Dermis blood vessel endothelial cell (primary cell): ENCODE measurements at regions not wholly inside any gene's neighbourhood (a gene's known extent, or its start where the extent isn't known, plus 50 kb on each side); places are given as distances from the start of the nearest gene placed in this dataset.

Experiments used
- DNase-seq: peaks from one replicate; pipeline ENCODE4 v3.0.0; 2010

DNA sequence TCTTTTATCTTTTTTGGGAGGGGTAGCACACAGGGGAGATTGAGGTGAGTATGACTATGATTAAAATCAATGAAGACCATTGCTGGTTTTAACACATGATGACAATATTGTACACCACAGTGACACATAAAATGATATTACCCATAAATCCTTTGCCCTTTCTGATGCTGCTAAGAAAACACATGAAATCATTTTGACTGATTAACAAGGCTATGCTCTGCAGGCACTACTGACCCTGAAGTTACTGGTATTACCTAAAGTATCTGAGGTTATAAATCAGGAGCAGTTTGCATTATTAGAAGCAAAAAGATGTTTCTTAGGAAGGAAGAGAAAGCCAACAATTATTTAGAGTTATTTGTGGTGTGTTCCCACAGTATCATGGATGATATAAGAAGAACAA is 701.2 kb upstream of the PTBP2 start:
- DNase-seq = no peak

GRCh38 chr1:96025062-96025461 is 696.5 kb upstream of the PTBP2 start:
- DNase-seq = no peak

DNA sequence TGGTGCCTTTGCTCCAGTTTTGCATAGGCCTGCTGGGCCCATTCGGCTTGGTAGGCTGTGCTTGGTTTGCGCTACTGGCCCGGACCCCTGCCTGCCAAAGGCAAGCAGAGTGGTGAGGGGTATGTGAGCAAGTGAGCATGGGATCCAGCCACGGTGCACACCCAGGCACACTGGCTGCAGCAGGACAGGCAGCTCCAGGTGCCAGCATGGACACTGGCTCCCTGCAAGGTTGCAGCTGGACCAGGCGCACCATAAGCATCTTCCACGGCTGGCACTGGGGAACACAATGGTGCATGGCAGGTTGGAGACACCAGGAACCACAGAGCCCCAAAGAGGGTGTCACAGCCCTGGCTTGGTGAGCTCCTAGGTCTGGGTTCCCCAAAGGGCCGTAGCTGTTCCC is 693.5 kb upstream of the PTBP2 start:
- DNase-seq = no peak

DNA sequence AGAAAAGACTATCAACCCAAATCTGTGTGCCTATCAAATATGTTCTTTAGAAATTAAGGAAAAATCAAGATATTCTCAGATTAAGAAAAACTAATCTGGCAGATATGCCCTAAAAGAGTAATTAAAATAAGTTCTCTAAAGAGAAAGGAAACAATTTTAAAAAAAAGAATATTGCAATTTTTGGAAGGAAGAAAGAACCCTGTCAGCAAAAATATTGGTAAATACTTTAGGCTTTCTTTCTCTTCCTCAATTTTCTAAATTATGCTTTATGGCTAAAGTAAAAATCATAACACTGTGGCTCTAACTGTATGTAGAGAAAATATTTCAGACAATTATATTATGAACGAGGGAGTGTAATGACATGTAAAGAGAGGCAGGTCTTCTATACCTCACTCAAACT is 691.3 kb upstream of the PTBP2 start:
- no peak for DNase-seq

- no peak for DNase-seq
These were observed 687.6 kb upstream of the PTBP2 start for GRCh38 chr1:96034006-96034405.

DNA sequence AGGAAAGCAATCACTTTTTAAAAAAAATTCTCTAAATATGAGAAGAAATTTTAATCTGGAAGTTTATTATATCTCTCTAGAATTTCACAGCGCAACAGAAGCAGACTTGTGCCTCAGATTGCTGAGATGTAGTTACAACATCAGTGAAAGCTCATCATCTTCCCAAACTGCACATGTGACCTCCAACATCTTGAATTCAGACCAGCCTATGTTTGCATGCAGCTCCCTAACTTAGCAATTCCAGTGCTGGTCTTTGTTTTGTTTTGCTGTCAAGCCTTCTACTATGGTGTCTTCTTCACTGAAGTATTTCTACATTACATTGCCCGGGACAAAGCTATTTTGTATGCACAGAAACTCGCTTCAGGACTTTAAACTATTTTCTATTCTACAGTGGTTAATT is 684.8 kb upstream of the PTBP2 start:
- DNase-seq = no peak

- DNase-seq = no peak
These were observed 682.9 kb upstream of the PTBP2 start for GRCh38 chr1:96038636-96039035.

GRCh38 chr1:96039910-96040309 is 681.7 kb upstream of the PTBP2 start:
- no peak for DNase-seq

GRCh38 chr1:96041470-96041869 is 680.1 kb upstream of the PTBP2 start:
- no peak for DNase-seq

GRCh38 chr1:96048572-96049212 is 672.9 kb upstream of the PTBP2 start:
- DNase-seq = no peak

- no peak for DNase-seq
These were observed 671.7 kb upstream of the PTBP2 start for GRCh38 chr1:96049759-96050409.

GRCh38 chr1:96059276-96059675 is 662.3 kb upstream of the PTBP2 start:
- no peak for DNase-seq

DNA sequence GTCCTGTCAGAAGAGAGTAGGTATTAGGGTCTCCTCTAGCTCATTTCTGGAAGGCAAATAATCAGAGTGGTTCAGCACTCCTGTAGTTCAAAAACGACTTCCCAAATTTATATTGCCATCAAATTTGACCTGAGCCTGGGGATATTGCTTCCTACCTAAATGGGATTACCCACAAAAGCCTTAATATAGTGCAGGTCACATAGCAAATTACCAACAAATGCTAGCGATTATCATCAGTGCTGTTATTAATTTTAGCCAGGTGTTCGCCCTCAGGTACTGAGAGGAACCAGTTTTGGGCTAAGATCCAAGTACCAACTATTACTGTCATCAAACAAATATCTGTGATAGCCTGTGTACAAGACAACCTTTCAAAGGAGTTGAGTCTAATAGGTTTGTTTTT is 661.8 kb upstream of the PTBP2 start:
- no peak for DNase-seq

GRCh38 chr1:96060621-96061020 is 661.0 kb upstream of the PTBP2 start:
- DNase-seq = no peak

GRCh38 chr1:96072021-96072420 is 649.6 kb upstream of the PTBP2 start:
- no peak for DNase-seq

DNA sequence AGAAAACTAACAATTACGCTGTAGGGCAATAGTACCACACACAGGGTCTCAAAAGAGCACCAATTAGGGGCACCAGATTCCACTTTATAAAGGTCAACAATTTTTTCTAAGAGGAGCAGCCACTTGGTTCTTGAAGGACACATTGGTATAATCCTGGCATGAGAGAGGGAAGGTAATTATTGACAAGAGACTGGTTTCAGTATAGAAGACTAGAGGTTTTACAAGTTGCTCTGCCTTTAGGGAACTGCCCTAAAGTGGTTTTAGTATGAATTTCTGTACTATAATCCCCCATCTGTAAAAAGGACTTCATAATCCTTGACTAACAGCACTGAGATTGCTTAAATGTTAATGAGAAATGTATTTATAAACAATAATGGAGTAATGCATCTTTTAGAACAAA is 648.5 kb upstream of the PTBP2 start:
- no peak for DNase-seq

DNA sequence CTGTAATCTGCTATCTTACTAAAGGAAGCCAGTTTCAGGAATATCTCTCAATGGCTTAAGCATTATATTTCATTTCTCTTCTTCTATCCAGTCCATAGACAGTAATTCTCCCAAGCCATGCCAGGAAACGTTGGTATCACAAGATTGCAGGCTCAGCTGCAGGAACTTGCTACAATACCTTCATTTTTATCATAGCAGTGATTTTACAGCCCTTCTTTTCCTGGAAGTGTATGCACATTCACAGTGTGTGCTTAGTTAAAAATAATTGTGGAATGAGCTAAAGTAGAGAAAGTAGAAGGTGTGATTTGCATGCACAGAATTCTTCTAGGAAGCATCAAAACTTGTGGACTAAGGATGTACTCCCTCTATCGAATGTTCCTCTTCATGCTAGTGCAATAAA is 647.2 kb upstream of the PTBP2 start:
- no peak for DNase-seq

DNA sequence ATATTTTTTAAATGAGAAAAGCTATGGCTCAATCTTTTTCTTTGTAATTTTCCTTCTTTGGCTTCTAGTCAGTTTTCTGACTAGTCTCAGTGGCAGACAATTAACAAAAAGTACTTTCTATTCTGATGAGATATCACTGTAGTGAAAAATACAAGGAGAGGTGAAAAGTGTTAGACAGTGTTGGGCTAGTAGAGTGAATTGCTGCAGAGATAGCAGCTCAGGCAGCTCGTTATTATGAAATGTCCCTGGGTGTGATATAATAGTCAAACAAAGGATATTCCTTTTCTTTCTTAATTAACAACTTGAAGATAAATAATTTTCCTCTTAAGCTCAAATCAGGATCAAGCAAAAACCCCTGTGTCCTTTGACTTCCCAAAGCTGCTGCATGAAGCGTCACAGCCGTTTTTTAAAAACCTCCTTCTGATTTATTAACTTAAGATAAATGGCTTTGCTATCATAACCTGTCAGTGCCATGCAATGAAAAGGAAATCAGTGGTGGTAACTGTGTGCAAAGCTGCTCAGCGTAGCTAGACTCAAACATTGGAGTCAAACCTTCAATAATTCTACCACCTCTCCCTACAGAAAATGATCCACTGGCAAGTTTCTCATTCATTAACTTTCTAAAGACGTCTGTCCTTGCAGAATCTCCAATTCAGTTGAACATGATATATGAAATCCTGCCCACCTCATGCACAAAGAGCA is 646.6 kb upstream of the PTBP2 start:
- no peak for DNase-seq

DNA sequence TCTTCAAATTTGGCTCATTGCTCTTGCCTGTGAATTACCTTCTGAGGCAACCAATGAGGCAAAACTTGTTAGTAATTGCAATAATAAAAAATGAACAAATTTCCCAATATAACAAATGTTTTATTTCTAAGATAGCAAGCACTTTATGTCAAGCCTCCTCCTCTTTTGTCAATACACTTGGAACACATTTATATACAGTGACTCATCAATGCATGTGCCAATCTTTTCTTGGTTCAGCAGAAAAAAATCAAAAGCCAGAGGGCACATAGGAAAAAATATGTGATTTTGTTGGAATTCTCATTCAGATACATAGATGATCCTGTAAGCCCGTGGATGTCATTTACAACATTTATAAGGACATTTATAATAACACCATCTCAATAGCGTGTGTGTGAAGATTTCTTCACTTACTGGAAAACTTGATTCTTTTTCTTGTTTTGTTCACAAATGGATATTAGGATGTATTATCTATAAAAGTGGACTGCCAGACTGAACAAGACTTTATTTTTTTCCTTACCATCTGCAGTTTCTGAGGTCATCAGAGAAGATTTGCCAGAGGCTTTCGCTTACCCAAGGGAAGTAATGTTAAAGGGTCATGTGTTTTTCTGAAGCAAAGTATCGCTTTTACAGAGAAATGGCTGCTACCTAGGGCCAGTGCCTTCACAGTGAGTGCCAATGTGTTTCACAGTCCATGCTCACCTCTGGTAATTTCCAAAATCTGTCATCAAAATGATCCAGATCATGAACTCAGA is 645.7 kb upstream of the PTBP2 start:
- DNase-seq = no peak

- DNase-seq = no peak
These were observed 645.0 kb upstream of the PTBP2 start for GRCh38 chr1:96076589-96076988.

GRCh38 chr1:96079581-96079980 is 642.0 kb upstream of the PTBP2 start:
- DNase-seq = no peak

GRCh38 chr1:96080925-96081324 is 640.7 kb upstream of the PTBP2 start:
- peak; percentile 8 for DNase-seq

DNA sequence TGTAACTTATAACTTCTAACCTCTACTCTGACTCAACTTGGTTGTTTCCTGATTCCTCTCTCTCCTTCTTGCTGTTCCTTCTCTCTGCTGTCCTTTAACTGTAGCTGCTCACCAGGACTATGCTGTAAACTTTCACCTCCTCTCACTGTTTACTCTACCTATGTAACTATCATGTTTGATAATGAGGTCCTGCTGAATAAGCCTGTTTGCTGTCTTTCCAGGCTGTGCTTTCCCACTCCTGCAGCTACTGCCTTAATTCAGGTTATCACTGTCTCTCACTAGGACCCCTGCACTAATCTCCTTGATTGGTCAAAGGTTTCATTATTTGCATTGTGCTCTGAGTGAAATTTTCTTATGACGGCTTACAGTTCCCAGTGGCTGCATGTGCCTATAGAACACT is 633.9 kb upstream of the PTBP2 start:
- no peak for DNase-seq

- DNase-seq = no peak
These were observed 631.5 kb upstream of the PTBP2 start for GRCh38 chr1:96090134-96090533.
